SH-SY5Y (cell line): ENCODE measurements at regions not wholly inside any gene's neighbourhood (a gene's known extent, or its start where the extent isn't known, plus 50 kb on each side); places are given as distances from the start of the nearest gene placed in this dataset.

Experiments used
- GATA2 ChIP-seq: IDR thresholded peaks from 2 replicates; pipeline ENCODE4 v1.6.1; 2011; ENCODE audit warnings: mild to moderate bottlenecking, low read depth, low read length
- GATA3 ChIP-seq: IDR thresholded peaks from 2 replicates; pipeline ENCODE4 v1.6.1; 2011; ENCODE audit warnings: low read depth, mild to moderate bottlenecking, low read length, moderate library complexity

DNA sequence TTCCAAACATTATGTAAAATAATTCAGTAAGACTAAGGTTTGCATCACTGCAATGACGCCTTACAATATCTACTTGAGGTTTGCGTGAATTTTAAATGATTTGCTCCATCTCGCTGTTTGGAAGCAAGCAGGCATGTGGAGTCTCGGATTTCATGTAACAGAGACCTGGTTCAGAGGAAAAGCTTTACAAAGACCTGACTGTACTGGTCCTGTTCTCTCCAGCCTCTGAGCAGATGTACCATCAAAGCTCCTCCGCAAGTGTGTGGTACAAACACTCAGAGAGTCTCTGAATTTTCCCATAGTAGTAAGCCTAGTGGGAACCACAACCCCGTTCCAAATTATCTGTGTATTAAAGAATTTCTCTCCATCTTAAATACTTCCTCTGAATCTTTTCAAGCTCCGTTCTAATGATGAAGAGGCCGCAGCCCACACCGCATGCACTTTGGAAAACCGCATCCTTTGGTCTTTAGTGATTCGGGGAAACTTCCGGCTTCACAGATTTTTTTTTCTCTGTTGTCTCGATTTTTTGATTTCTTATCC, 728.1 kb upstream of the SOX11 start:
- no peak for TF ChIP-seq GATA2
- no peak for TF ChIP-seq GATA3
